GM18517 (cell line): ENCODE measurements at regions not wholly inside any gene's neighbourhood (a gene's known extent, or its start where the extent isn't known, plus 50 kb on each side); places are given as distances from the start of the nearest gene placed in this dataset.

Experiments used
- ATAC-seq: cut with Tn5 transposase; IDR thresholded peaks from one replicate; pipeline ENCODE4 v1.9.1; 2021; ENCODE audit warnings: mild to moderate bottlenecking, moderate library complexity; ENCODE audit not compliant: unreplicated experiment

- ATAC-seq, result no peak
Observed at GRCh38 chr11:15374418-15374817, 259.7 kb downstream of the INSC start.

GRCh38 chr11:15378941-15379340 is 264.2 kb downstream of the INSC start:
- ATAC-seq, result no peak

- ATAC-seq, result no peak
Observed at GRCh38 chr11:15379483-15379882, 264.8 kb downstream of the INSC start.

GRCh38 chr11:15390857-15391256 is 276.1 kb downstream of the INSC start:
- ATAC-seq, result no peak

GRCh38 chr11:15396778-15397177 is 282.1 kb downstream of the INSC start:
- no peak for ATAC-seq

- ATAC-seq, result no peak
Observed at GRCh38 chr11:15406851-15407351, 292.2 kb downstream of the INSC start.

GRCh38 chr11:15412054-15412453 is 297.3 kb downstream of the INSC start:
- no peak for ATAC-seq

GRCh38 chr11:15418921-15419320 is 304.2 kb downstream of the INSC start:
- ATAC-seq, result no peak

- no peak for ATAC-seq
Observed at GRCh38 chr11:15419696-15420095, 305.0 kb downstream of the INSC start.

GRCh38 chr11:15430381-15430780 is 315.7 kb downstream of the INSC start:
- no peak for ATAC-seq

GRCh38 chr11:15434529-15434928 is 319.8 kb downstream of the INSC start:
- no peak for ATAC-seq

- ATAC-seq, result no peak
Observed at GRCh38 chr11:15446315-15446714, 331.6 kb downstream of the INSC start.

- ATAC-seq, result no peak
Observed at GRCh38 chr11:15446929-15447328, 332.2 kb downstream of the INSC start.

- no peak for ATAC-seq
Observed at GRCh38 chr11:15451713-15452112, 337.0 kb downstream of the INSC start.

- ATAC-seq, result no peak
Observed at GRCh38 chr11:15453211-15453765, 338.6 kb downstream of the INSC start.

- no peak for ATAC-seq
Observed at GRCh38 chr11:15468466-15468865, 353.7 kb downstream of the INSC start.

- no peak for ATAC-seq
Observed at GRCh38 chr11:15471048-15471894, 356.5 kb downstream of the INSC start.

- ATAC-seq, result no peak
Observed at GRCh38 chr11:15471895-15472799, 357.4 kb downstream of the INSC start.

GRCh38 chr11:15473954-15474837 is 359.5 kb downstream of the INSC start:
- no peak for ATAC-seq

GRCh38 chr11:15476371-15476917 is 361.7 kb downstream of the INSC start:
- ATAC-seq, result no peak
